Fibroblast of the aortic adventitia (primary cell): ENCODE measurements at regions not wholly inside any gene's neighbourhood (a gene's known extent, or its start where the extent isn't known, plus 50 kb on each side); places are given as distances from the start of the nearest gene placed in this dataset.

ENCODE experiments used
- DNase-seq: peaks from one replicate; pipeline ENCODE4 v3.0.0-alpha.2; 2010; ENCODE audit warnings: low read depth
- H3K4me3 ChIP-seq: 2 replicates; pipeline ENCODE4 v1.5.1; 2011; ENCODE audit warnings: low read depth, mild to moderate bottlenecking, control low read depth, low read length, moderate library complexity
- CTCF ChIP-seq: IDR thresholded peaks from 2 replicates; pipeline ENCODE4 v1.5.1; 2011; ENCODE audit warnings: mild to moderate bottlenecking, low read length, control low read depth, inconsistent platforms; ENCODE audit not compliant: insufficient read depth

GRCh38 chr13:44298314-44298713 lies 75.3 kb upstream of the SERP2 start:
- TF ChIP-seq CTCF: no peak
- no peak for DNase-seq
- no peak overlapping the region for H3K4me3 ChIP-seq

- TF ChIP-seq CTCF: no peak
- DNase-seq: no peak
- no peak overlapping the region for H3K4me3 ChIP-seq
Measured at GRCh38 chr13:44299152-44299943, 74.3 kb upstream of the SERP2 start.

- no peak for TF ChIP-seq CTCF
- no peak overlapping the region for H3K4me3 ChIP-seq
- peak; percentile 77 for DNase-seq
Measured at GRCh38 chr13:44300895-44301638, 72.6 kb upstream of the SERP2 start.

- no peak overlapping the region for H3K4me3 ChIP-seq
- TF ChIP-seq CTCF: no peak
- DNase-seq: no peak
Measured at GRCh38 chr13:44301639-44302015, 72.0 kb upstream of the SERP2 start.

- DNase-seq: peak; percentile 79
- no peak for TF ChIP-seq CTCF
- H3K4me3 ChIP-seq: no peak overlapping the region
Measured at GRCh38 chr13:44302233-44302632, 71.4 kb upstream of the SERP2 start.

GRCh38 chr13:44302940-44303575 lies 70.6 kb upstream of the SERP2 start:
- DNase-seq: peak; percentile 90
- H3K4me3 ChIP-seq: no peak overlapping the region
- no peak for TF ChIP-seq CTCF
